Endothelial cell of umbilical vein (primary cell): ENCODE measurements at regions not wholly inside any gene's neighbourhood (a gene's known extent, or its start where the extent isn't known, plus 50 kb on each side); places are given as distances from the start of the nearest gene placed in this dataset.

Source experiments
- BruUV-seq: library from RNA; stranded (reverse); fragments of 400-500 nt; replicated peaks from 2 replicates; lab custom pipeline; 2021; lab: Mats Ljungman, UMichigan
- CTCF ChIA-PET: fragments of 300-600, 350-600 bp; sonication (Branson Sonifier 250); formaldehyde crosslinking; loops from one replicate; lab custom pipeline; 2021; ENCODE audit warnings: antibody characterized with exemption, inconsistent platforms; lab: Charles Lee
- POLR2A ChIA-PET: fragments of 300-600, 350-600 bp; sonication (Branson Sonifier 250); formaldehyde crosslinking; loops from one replicate; lab custom pipeline; 2021; ENCODE audit warnings: antibody characterized with exemption, inconsistent platforms; lab: Charles Lee
- DNase-seq: peaks from one replicate; pipeline ENCODE4 v3.0.0-alpha.2; 2011; ENCODE audit warnings: low read depth, low spot score
- FAIRE-seq: peaks from 2 replicates; lab custom pipeline; 2011; peaks lifted over from hg19 to GRCh38; lab: Jason Lieb, UNC
- H2AFZ ChIP-seq: 2 replicates; pipeline ENCODE4 v1.6.0; 2012; ENCODE audit warnings: low read depth, low read length, control low read depth, inconsistent platforms
- H3K27ac ChIP-seq: 2 replicates; pipeline ENCODE4 v1.5.1; 2011; ENCODE audit warnings: low read depth, mild to moderate bottlenecking, control low read depth, low read length, moderate library complexity; ENCODE audit not compliant: insufficient read depth
- H3K27me3 ChIP-seq, 2 experiments: 2 replicates each; pipeline versions ENCODE4 v1.6.0 to v1.6.1; 2011; ENCODE audit warnings: low read length in 2 of 2, mixed read lengths in 1 of 2; ENCODE audit not compliant: control insufficient read depth in 2 of 2, insufficient read depth in 2 of 2
- H3K36me3 ChIP-seq, 2 experiments: 2 replicates in 1 of 2; 3 replicates in 1 of 2; pipeline ENCODE4 v1.5.1; 2011; ENCODE audit warnings: low read length in 2 of 2, mild to moderate bottlenecking in 1 of 2, moderate library complexity in 1 of 2; ENCODE audit not compliant: control insufficient read depth in 2 of 2, insufficient read depth in 2 of 2; ENCODE audit errors: extremely low read depth in 1 of 2
- H3K4me1 ChIP-seq: 3 replicates; pipeline ENCODE4 v1.5.1; 2011; ENCODE audit warnings: mild to moderate bottlenecking, low read length; ENCODE audit not compliant: control insufficient read depth, insufficient read depth; ENCODE audit errors: extremely low read depth
- H3K4me2 ChIP-seq: 2 replicates; pipeline ENCODE4 v1.6.1; 2011; ENCODE audit warnings: low read length, control low read depth, mixed read lengths; ENCODE audit not compliant: insufficient read depth
- H3K4me3 ChIP-seq, 3 experiments: fragments of 200-600 bp in 1 of 3; sonication (generic), shearing (Covaris generic) in 1 of 3; replicated peaks in 1 of 3; 2 replicates each; pipeline ENCODE4 v1.5.1; 2011 to 2016; ENCODE audit warnings: control low read depth in 3 of 3, low read length in 3 of 3, mild to moderate bottlenecking in 2 of 3, inconsistent platforms in 1 of 3, low read depth in 1 of 3, moderate library complexity in 1 of 3; ENCODE audit not compliant: insufficient read depth in 1 of 3
- H3K79me2 ChIP-seq: 2 replicates; pipeline ENCODE4 v1.6.0; 2012; ENCODE audit warnings: low read length, inconsistent platforms; ENCODE audit not compliant: control insufficient read depth, insufficient read depth
- H3K9ac ChIP-seq: replicated peaks from 2 replicates; pipeline ENCODE3; 2011; ENCODE audit warnings: low read length, control low read depth; ENCODE audit not compliant: insufficient read depth; ENCODE audit errors: extremely low read depth
- H3K9me1 ChIP-seq: replicated peaks from 3 replicates; pipeline ENCODE4 v1.6.0; 2011; ENCODE audit warnings: mild to moderate bottlenecking, low read length; ENCODE audit not compliant: control insufficient read depth, insufficient read depth; ENCODE audit errors: extremely low read depth
- H3K9me3 ChIP-seq: replicated peaks from 2 replicates; pipeline ENCODE4 v1.5.1; 2012; ENCODE audit warnings: low read length, inconsistent platforms; ENCODE audit not compliant: control insufficient read depth, insufficient read depth
- H4K20me1 ChIP-seq: replicated peaks from 2 replicates; pipeline ENCODE3; 2011; ENCODE audit warnings: mild to moderate bottlenecking, low read length; ENCODE audit not compliant: control insufficient read depth, insufficient read depth; ENCODE audit errors: extremely low read depth
- CTCF ChIP-seq, 2 donors: IDR thresholded peaks; 1 replicate in 1 of 2; 2 replicates in 1 of 2; pipeline ENCODE4 v1.5.1; 2011; ENCODE audit warnings: low read length in 2 of 2, mild to moderate bottlenecking in 2 of 2, moderate library complexity in 2 of 2, control low read depth in 1 of 2, inconsistent platforms in 1 of 2, low read depth in 1 of 2; ENCODE audit not compliant: insufficient read depth in 1 of 2; ENCODE audit errors: extremely low read depth in 1 of 2
- EZH2 ChIP-seq: IDR thresholded peaks from 2 replicates; pipeline ENCODE4 v1.6.1; 2012; ENCODE audit warnings: borderline replicate concordance, low read depth, mild to moderate bottlenecking, moderate library complexity, low read length, inconsistent platforms; ENCODE audit not compliant: severe bottlenecking
- FOS ChIP-seq: IDR thresholded peaks from 2 replicates; pipeline ENCODE4 v1.6.1; 2011; ENCODE audit warnings: mild to moderate bottlenecking, low read length, moderate library complexity, borderline replicate concordance; ENCODE audit not compliant: insufficient read depth
- GATA2 ChIP-seq: IDR thresholded peaks from 2 replicates; pipeline ENCODE4 v1.7.0; 2011; ENCODE audit warnings: low read depth, mild to moderate bottlenecking, moderate library complexity, mixed read lengths, low read length; ENCODE audit not compliant: insufficient read length, insufficient read depth
- JUN ChIP-seq: IDR thresholded peaks from 2 replicates; pipeline ENCODE4 v1.6.1; 2011; ENCODE audit warnings: borderline replicate concordance, low read depth; ENCODE audit not compliant: insufficient read length, insufficient read depth
- MYC ChIP-seq: IDR thresholded peaks from one replicate; pipeline ENCODE4 v1.6.1; 2011; ENCODE audit warnings: mild to moderate bottlenecking, low read depth, low read length
- POLR2A ChIP-seq: IDR thresholded peaks from 2 replicates; pipeline ENCODE4 v1.6.1; 2012; ENCODE audit warnings: low read depth, mild to moderate bottlenecking, control low read depth, low read length
- POLR2AphosphoS5 ChIP-seq: IDR thresholded peaks from 2 replicates; pipeline ENCODE4 v1.6.1; 2012; ENCODE audit warnings: low read depth, mild to moderate bottlenecking, control low read depth, low read length, moderate library complexity; ENCODE audit not compliant: insufficient read depth
- dilution Hi-C: fragments of 300-500 bp; cut with MboI; formaldehyde crosslinking; loops from one replicate; pipeline ENCODE4 v1.15.0; 2019; ENCODE audit warnings: low sequenced_read_pairs; ENCODE audit not compliant: extremely low pct_ligation_motif_present
- intact Hi-C: fragments of 100-400 bp; cut with micrococcal nuclease; formaldehyde crosslinking; loops from one replicate; pipeline ENCODE4 v1.10.0; 2022

GRCh38 chr5:35516271-35516670 lies 101.4 kb upstream of the SPEF2 start:
- Histone ChIP-seq H3K9me3 (no peaks in the 10 kb centered on the region), H2AFZ (no peak overlapping the region), H3K4me1 (no peaks in the 10 kb centered on the region), H3K27me3 (no peaks in the 10 kb centered on the region), H3K79me2 (no peaks in the 10 kb centered on the region), H3K4me2 (no peak overlapping the region), H3K4me3 (no peak overlapping the region), H3K9ac (no peak overlapping the region), H3K9me1 (no peaks in the 10 kb centered on the region), H4K20me1 (no peaks in the 10 kb centered on the region), H3K36me3 (no peaks in the 10 kb centered on the region), H3K27ac (no peak overlapping the region)
- DNase-seq (no peak), FAIRE-seq (no peak)
- ChIA-PET POLR2A (no interaction called here), CTCF (no interaction called here)
- TF ChIP-seq GATA2, result no peak
- TF ChIP-seq CTCF (IDR thresholded peaks at IDR 0.05; ENCODE audit: extremely low read depth in 1 of 2, insufficient read depth in 1 of 2, low read depth in 1 of 2, low read length in 2 of 2), result no peak
- no peak for TF ChIP-seq FOS
- no peak for TF ChIP-seq EZH2
- no peak for TF ChIP-seq JUN
- no peak for TF ChIP-seq POLR2AphosphoS5
- no peak for TF ChIP-seq MYC
- no peak for TF ChIP-seq POLR2A
- dilution Hi-C loops, result no loop called here
- intact Hi-C loops, result no loop called here
- BruUV-seq, result no TSS peak
